Right lobe of liver (tissue), 4 donors: ENCODE measurements at regions not wholly inside any gene's neighbourhood (a gene's known extent, or its start where the extent isn't known, plus 50 kb on each side); places are given as distances from the start of the nearest gene placed in this dataset.

Experiments
- CTCF ChIP-seq, 4 donors: fragments of 200-600 bp in 3 of 4; fragments of 450-650 bp in 1 of 4; IDR thresholded peaks; one replicate each; pipeline versions ENCODE4 v1.5.1 to v1.8.0; 2016 to 2022; ENCODE audit warnings: antibody characterized with exemption in 4 of 4, mild to moderate bottlenecking in 2 of 4
- POLR2A ChIP-seq: fragments of 450-650 bp; IDR thresholded peaks from one replicate; pipeline ENCODE4 v1.6.1; 2017; ENCODE audit warnings: antibody characterized with exemption, mild to moderate bottlenecking
- donor health status: DM: no; HTN: no; CAD: no.
- donor health status: DM: no; HTN: no; CAD: no.
- donor health status: DM: no; HTN: yes; CAD: no.

- TF ChIP-seq POLR2A, result no peak
- no peak for TF ChIP-seq CTCF (IDR thresholded peaks at IDR 0.05)
Measured at GRCh38 chr6:67292169-67292568, 1342.9 kb upstream of the ADGRB3 start.
